ENCODE measurements at regions not wholly inside any gene's neighbourhood (a gene's known extent, or its start where the extent isn't known, plus 50 kb on each side); places are given as distances from the start of the nearest gene placed in this dataset.

DNA sequence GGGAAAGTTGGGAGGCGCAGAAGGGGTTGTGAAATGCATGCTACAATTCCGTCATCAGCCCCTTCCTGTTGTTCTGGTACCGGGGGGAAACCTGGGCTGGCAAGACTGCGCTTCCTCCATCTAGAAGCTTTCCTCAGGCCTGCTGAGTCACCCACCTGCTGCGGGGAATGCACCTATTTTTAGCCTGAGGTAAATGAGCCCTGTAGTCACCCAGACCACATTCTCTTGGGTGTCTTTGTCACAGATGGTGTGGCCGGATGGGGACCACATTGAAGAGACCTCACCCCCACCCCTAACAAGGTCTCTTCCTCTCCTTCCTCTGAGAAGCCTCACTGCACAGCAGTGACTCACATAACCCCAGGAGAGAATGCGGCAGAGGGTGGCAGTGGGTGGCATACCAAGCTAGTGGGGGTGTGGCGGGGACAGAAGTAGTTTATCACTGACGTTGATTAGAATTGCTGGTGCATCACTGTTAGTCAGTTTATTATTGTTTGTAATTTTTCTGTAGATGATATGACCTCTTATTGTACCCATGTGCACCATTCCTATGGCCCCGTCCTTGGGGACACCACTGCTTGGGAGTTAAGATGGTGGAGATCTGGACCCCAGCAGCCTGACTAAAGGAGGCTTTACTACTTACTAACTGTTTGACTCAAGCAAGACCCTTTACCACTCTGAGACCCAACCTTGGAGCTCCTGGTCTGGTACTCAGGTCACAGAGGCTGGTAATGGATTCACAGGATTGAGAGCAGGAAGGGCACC, 83.0 kb upstream of the DUSP5 start:
- no peak overlapping the region for H2AFZ ChIP-seq (ENCODE audit: insufficient read depth, low read depth, low read length, poor library complexity, severe bottlenecking)
- peaks cover 0 to 28% (median 7%) of the 10 kb centered on the region in 4 experiments for H3K27me3 ChIP-seq (replicated peaks in 1 of 4; ENCODE audit: control extremely low read depth in 1 of 4, control insufficient read depth in 3 of 4, insufficient read depth in 4 of 4, low read length in 3 of 4)
- peaks cover 3% of the 10 kb centered on the region for H4K20me1 ChIP-seq (ENCODE audit: control insufficient read depth, insufficient read depth, low read length, poor library complexity, severe bottlenecking)
- H3K9me3 ChIP-seq (ENCODE audit: control extremely low read depth in 1 of 3, control insufficient read depth in 2 of 3, insufficient read depth in 1 of 3, low read length in 2 of 3), result peaks cover 0 to 9% (median 0%) of the 10 kb centered on the region in 3 donors
- WGBS (ENCODE audit: insufficient coverage), result 0% methylated on average over 5 of the region's 10 CpGs
- Mint-ChIP-seq H3K27ac (peak overlapping the region; percentile 76), H3K4me1 (peaks cover 69% of the 10 kb centered on the region), H3K4me3 (peak overlapping the region; percentile 60), H3K27me3 (peaks cover 13% of the 10 kb centered on the region), H3K9me3 (ENCODE audit: insufficient read depth) (no peaks in the 10 kb centered on the region)
- H3K36me3 ChIP-seq (replicated peaks in 1 of 2; ENCODE audit: control extremely low read depth in 1 of 2, control insufficient read depth in 1 of 2, extremely low read depth in 1 of 2, insufficient read depth in 2 of 2, low read length in 1 of 2), result no peaks in the 10 kb centered on the region
- intact Hi-C loops (cut with micrococcal nuclease), result loop anchor here (1.0 to 5.0 kb wide), 12 partner anchors 43 to 450 kb away; partner anchors contain the start of genes DUSP5 and SMC3
- H3K27ac ChIP-seq (ENCODE audit: low read length in 2 of 2), result no peak overlapping the region
- DNase-seq, result peak; percentile 92
- POLR2A ChIA-PET, result interaction anchor here (0.5 to 2.4 kb wide), 10 partner anchors 8 to 188 kb away, joined by 3 to 30 read pairs (median 5); no protein-coding TSS in a partner anchor
- H3K4me3 ChIP-seq (ENCODE audit: control extremely low read depth in 1 of 5, extremely low read depth in 1 of 5, insufficient read depth in 1 of 5, low read depth in 2 of 5, low read length in 4 of 5), result peak overlapping the region in 1 of 5 experiments; percentile 11
- TF ChIP-seq, protein P1, sequence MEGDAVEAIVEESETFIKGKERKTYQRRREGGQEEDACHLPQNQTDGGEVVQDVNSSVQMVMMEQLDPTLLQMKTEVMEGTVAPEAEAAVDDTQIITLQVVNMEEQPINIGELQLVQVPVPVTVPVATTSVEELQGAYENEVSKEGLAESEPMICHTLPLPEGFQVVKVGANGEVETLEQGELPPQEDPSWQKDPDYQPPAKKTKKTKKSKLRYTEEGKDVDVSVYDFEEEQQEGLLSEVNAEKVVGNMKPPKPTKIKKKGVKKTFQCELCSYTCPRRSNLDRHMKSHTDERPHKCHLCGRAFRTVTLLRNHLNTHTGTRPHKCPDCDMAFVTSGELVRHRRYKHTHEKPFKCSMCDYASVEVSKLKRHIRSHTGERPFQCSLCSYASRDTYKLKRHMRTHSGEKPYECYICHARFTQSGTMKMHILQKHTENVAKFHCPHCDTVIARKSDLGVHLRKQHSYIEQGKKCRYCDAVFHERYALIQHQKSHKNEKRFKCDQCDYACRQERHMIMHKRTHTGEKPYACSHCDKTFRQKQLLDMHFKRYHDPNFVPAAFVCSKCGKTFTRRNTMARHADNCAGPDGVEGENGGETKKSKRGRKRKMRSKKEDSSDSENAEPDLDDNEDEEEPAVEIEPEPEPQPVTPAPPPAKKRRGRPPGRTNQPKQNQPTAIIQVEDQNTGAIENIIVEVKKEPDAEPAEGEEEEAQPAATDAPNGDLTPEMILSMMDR (IDR thresholded peaks at IDR 0.05), result no peak
- TF ChIP-seq EZH2 (IDR thresholded peaks at IDR 0.05; ENCODE audit: borderline replicate concordance, insufficient read depth, low read depth, low read length, poor library complexity, severe bottlenecking), result no peak
- H3K9ac ChIP-seq (ENCODE audit: low read length), result peak overlapping the region; percentile 6
- H3K4me1 ChIP-seq (ENCODE audit: control insufficient read depth in 2 of 2, insufficient read depth in 2 of 2, low read length in 2 of 2), result peaks cover 57 to 74% of the 10 kb centered on the region in 2 donors
- CTCF ChIA-PET, result interaction anchor here (0.6 to 6.8 kb wide), 14 partner anchors 10 to 258 kb away, joined by 3 to 72 read pairs (median 4); no protein-coding TSS in a partner anchor
- peak; percentile 92 for ATAC-seq (ENCODE audit: low read depth)
- H3K4me2 ChIP-seq (replicated peaks; ENCODE audit: low read depth, low read length, poor library complexity, severe bottlenecking), result peak overlapping the region; percentile 58
- no peaks in the 10 kb centered on the region for H3K79me2 ChIP-seq (ENCODE audit: control insufficient read depth, insufficient read depth, low read length)

DNA sequence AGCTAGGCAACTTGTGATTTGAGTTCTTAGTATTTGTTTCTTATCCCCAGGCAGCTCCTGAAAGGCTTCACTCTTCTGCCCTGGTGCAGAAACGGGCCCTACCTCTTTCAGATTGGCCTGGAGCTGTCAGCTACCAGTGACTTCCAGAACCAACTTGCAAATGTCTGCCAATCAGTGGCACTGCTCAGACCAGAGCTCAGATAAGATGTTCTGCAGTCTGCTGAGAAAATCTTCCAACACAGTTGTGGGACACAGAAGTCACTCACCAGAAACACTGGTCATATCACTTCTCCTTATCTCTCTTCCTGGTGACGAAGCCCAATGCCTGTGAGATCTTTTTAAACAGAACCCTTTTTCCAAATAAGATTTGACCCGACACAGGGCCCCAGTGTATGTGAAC, 81.9 kb upstream of the DUSP5 start:
- peaks cover 0 to 7% (median 0%) of the 10 kb centered on the region in 3 donors for H3K9me3 ChIP-seq (ENCODE audit: control extremely low read depth in 1 of 3, control insufficient read depth in 2 of 3, insufficient read depth in 1 of 3, low read length in 2 of 3)
- ATAC-seq (ENCODE audit: low read depth) (no peak), DNase-seq (no peak)
- ChIA-PET CTCF (interaction anchor here (1.1 to 6.8 kb wide), 6 partner anchors 60 to 184 kb away, joined by 3 to 72 read pairs (median 6); no protein-coding TSS in a partner anchor), POLR2A (interaction anchor here (1.0 to 2.2 kb wide), 4 partner anchors 9 to 61 kb away, joined by 3 to 7 read pairs (median 4); no protein-coding TSS in a partner anchor)
- no peaks in the 10 kb centered on the region for H3K9me3 Mint-ChIP-seq (ENCODE audit: insufficient read depth)
- H3K27ac ChIP-seq (ENCODE audit: low read length in 2 of 2), result no peak overlapping the region
- no peak overlapping the region for H2AFZ ChIP-seq (ENCODE audit: insufficient read depth, low read depth, low read length, poor library complexity, severe bottlenecking)
- H3K79me2 ChIP-seq (ENCODE audit: control insufficient read depth, insufficient read depth, low read length), result no peaks in the 10 kb centered on the region
- peaks cover 14% of the 10 kb centered on the region for H3K27me3 Mint-ChIP-seq
- H3K9ac ChIP-seq (ENCODE audit: low read length), result no peak overlapping the region
- H3K27ac Mint-ChIP-seq, result no peak overlapping the region
- no peak overlapping the region for H3K4me3 ChIP-seq (ENCODE audit: control extremely low read depth in 1 of 5, extremely low read depth in 1 of 5, insufficient read depth in 1 of 5, low read depth in 2 of 5, low read length in 4 of 5)
- intact Hi-C loops (cut with micrococcal nuclease), result no loop called here
- TF ChIP-seq EZH2 (IDR thresholded peaks at IDR 0.05; ENCODE audit: borderline replicate concordance, insufficient read depth, low read depth, low read length, poor library complexity, severe bottlenecking), result no peak
- TF ChIP-seq, protein P1 (IDR thresholded peaks at IDR 0.05), result no peak
- H3K4me2 ChIP-seq (replicated peaks; ENCODE audit: low read depth, low read length, poor library complexity, severe bottlenecking), result peak overlapping the region; percentile 58
- no peak overlapping the region for H3K4me3 Mint-ChIP-seq
- WGBS (ENCODE audit: insufficient coverage), result 38% methylated on average over 1 of the region's 3 CpGs
- no peaks in the 10 kb centered on the region for H3K36me3 ChIP-seq (replicated peaks in 1 of 2; ENCODE audit: control extremely low read depth in 1 of 2, control insufficient read depth in 1 of 2, extremely low read depth in 1 of 2, insufficient read depth in 2 of 2, low read length in 1 of 2)
- peaks cover 58 to 74% of the 10 kb centered on the region in 2 donors for H3K4me1 ChIP-seq (ENCODE audit: control insufficient read depth in 2 of 2, insufficient read depth in 2 of 2, low read length in 2 of 2)
- peaks cover 3% of the 10 kb centered on the region for H4K20me1 ChIP-seq (ENCODE audit: control insufficient read depth, insufficient read depth, low read length, poor library complexity, severe bottlenecking)
- H3K27me3 ChIP-seq (replicated peaks in 1 of 4; ENCODE audit: control extremely low read depth in 1 of 4, control insufficient read depth in 3 of 4, insufficient read depth in 4 of 4, low read length in 3 of 4), result peaks cover 0 to 22% (median 9%) of the 10 kb centered on the region in 4 experiments
- peaks cover 69% of the 10 kb centered on the region for H3K4me1 Mint-ChIP-seq

All from B cell (primary cell).